ENCODE measurements at regions not wholly inside any gene's neighbourhood (a gene's known extent, or its start where the extent isn't known, plus 50 kb on each side); places are given as distances from the start of the nearest gene placed in this dataset.

- no peak for TF ChIP-seq ZNF274 (IDR thresholded peaks at IDR 0.05; ENCODE audit: low read depth, low read length)
- no peak overlapping the region for H3K4me3 ChIP-seq (ENCODE audit: low read length)
These were observed 878.6 kb upstream of the ADGRL4 start for GRCh38 chr1:79885101-79885500.

- no peak for TF ChIP-seq ZNF274 (IDR thresholded peaks at IDR 0.05; ENCODE audit: low read depth, low read length)
- H3K4me3 ChIP-seq (ENCODE audit: low read length), result no peak overlapping the region
These were observed 870.6 kb upstream of the ADGRL4 start for GRCh38 chr1:79877086-79877485.

- no peak overlapping the region for H3K4me3 ChIP-seq (ENCODE audit: low read length)
- TF ChIP-seq ZNF274 (IDR thresholded peaks at IDR 0.05; ENCODE audit: low read depth, low read length), result no peak
These were observed 868.7 kb upstream of the ADGRL4 start for GRCh38 chr1:79875187-79875586.

GRCh38 chr1:79874289-79874688 lies 867.8 kb upstream of the ADGRL4 start:
- TF ChIP-seq ZNF274 (IDR thresholded peaks at IDR 0.05; ENCODE audit: low read depth, low read length), result no peak

GRCh38 chr1:79859212-79859948 lies 852.9 kb upstream of the ADGRL4 start:
- TF ChIP-seq ZNF274 (IDR thresholded peaks at IDR 0.05; ENCODE audit: low read depth, low read length), result no peak
- no peak overlapping the region for H3K4me3 ChIP-seq (ENCODE audit: low read length)

More at GRCh38 chr1:79874289-79874688, 867.8 kb upstream of the ADGRL4 start:
- no peak overlapping the region for H3K4me3 ChIP-seq (ENCODE audit: low read length)

GRCh38 chr1:79852004-79852403 lies 845.5 kb upstream of the ADGRL4 start:
- no peak for TF ChIP-seq ZNF274 (IDR thresholded peaks at IDR 0.05; ENCODE audit: low read depth, low read length)
- no peak overlapping the region for H3K4me3 ChIP-seq (ENCODE audit: low read length)

GRCh38 chr1:79849388-79849787 lies 842.9 kb upstream of the ADGRL4 start:
- H3K4me3 ChIP-seq (ENCODE audit: low read length), result no peak overlapping the region
- TF ChIP-seq ZNF274 (IDR thresholded peaks at IDR 0.05; ENCODE audit: low read depth, low read length), result no peak

GRCh38 chr1:79848316-79848715 lies 841.8 kb upstream of the ADGRL4 start:
- H3K4me3 ChIP-seq (ENCODE audit: low read length), result no peak overlapping the region
- no peak for TF ChIP-seq ZNF274 (IDR thresholded peaks at IDR 0.05; ENCODE audit: low read depth, low read length)

- no peak overlapping the region for H3K4me3 ChIP-seq (ENCODE audit: low read length)
- TF ChIP-seq ZNF274 (IDR thresholded peaks at IDR 0.05; ENCODE audit: low read depth, low read length), result no peak
These were observed 841.2 kb upstream of the ADGRL4 start for GRCh38 chr1:79847700-79848099.

- no peak overlapping the region for H3K4me3 ChIP-seq (ENCODE audit: low read length)
- TF ChIP-seq ZNF274 (IDR thresholded peaks at IDR 0.05; ENCODE audit: low read depth, low read length), result no peak
These were observed 839.4 kb upstream of the ADGRL4 start for GRCh38 chr1:79845936-79846335.

- no peak for TF ChIP-seq ZNF274 (IDR thresholded peaks at IDR 0.05; ENCODE audit: low read depth, low read length)
- H3K4me3 ChIP-seq (ENCODE audit: low read length), result no peak overlapping the region
These were observed 836.3 kb upstream of the ADGRL4 start for GRCh38 chr1:79842811-79843210.

GRCh38 chr1:79839882-79840281 lies 833.4 kb upstream of the ADGRL4 start:
- H3K4me3 ChIP-seq (ENCODE audit: low read length), result no peak overlapping the region
- no peak for TF ChIP-seq ZNF274 (IDR thresholded peaks at IDR 0.05; ENCODE audit: low read depth, low read length)

GRCh38 chr1:79827446-79827845 lies 820.9 kb upstream of the ADGRL4 start:
- TF ChIP-seq ZNF274 (IDR thresholded peaks at IDR 0.05; ENCODE audit: low read depth, low read length), result no peak
- no peak overlapping the region for H3K4me3 ChIP-seq (ENCODE audit: low read length)

GRCh38 chr1:79825551-79825950 lies 819.0 kb upstream of the ADGRL4 start:
- no peak overlapping the region for H3K4me3 ChIP-seq (ENCODE audit: low read length)

GRCh38 chr1:79822053-79822452 lies 815.5 kb upstream of the ADGRL4 start:
- no peak for TF ChIP-seq ZNF274 (IDR thresholded peaks at IDR 0.05; ENCODE audit: low read depth, low read length)

More at GRCh38 chr1:79825551-79825950, 819.0 kb upstream of the ADGRL4 start:
- TF ChIP-seq ZNF274 (IDR thresholded peaks at IDR 0.05; ENCODE audit: low read depth, low read length), result no peak

GRCh38 chr1:79819140-79819539 lies 812.6 kb upstream of the ADGRL4 start:
- no peak for TF ChIP-seq ZNF274 (IDR thresholded peaks at IDR 0.05; ENCODE audit: low read depth, low read length)
- H3K4me3 ChIP-seq (ENCODE audit: low read length), result no peak overlapping the region

More at GRCh38 chr1:79822053-79822452, 815.5 kb upstream of the ADGRL4 start:
- H3K4me3 ChIP-seq (ENCODE audit: low read length), result no peak overlapping the region
